Endodermal cell (in vitro differentiated cells): ENCODE measurements at regions not wholly inside any gene's neighbourhood (a gene's known extent, or its start where the extent isn't known, plus 50 kb on each side); places are given as distances from the start of the nearest gene placed in this dataset.

Experiments
- DNase-seq: peaks from one replicate; pipeline ENCODE4 v3.0.0-alpha.2; 2017
- H3K27ac ChIP-seq: 2 replicates; pipeline ENCODE4 v1.5.1; 2013; ENCODE audit warnings: mild to moderate bottlenecking, low read depth, low read length, moderate library complexity
- H3K27me3 ChIP-seq: 2 replicates; pipeline ENCODE4 v1.6.1; 2013; ENCODE audit warnings: mild to moderate bottlenecking, low read length, moderate library complexity; ENCODE audit not compliant: insufficient read depth, control insufficient read depth, poor library complexity, severe bottlenecking
- H3K36me3 ChIP-seq: 2 replicates; pipeline ENCODE4 v1.7.0; 2013; ENCODE audit warnings: mild to moderate bottlenecking, low read length, moderate library complexity; ENCODE audit not compliant: control insufficient read depth, insufficient read depth
- H3K4me1 ChIP-seq: one replicate; pipeline ENCODE4 v1.7.0; 2013; ENCODE audit warnings: low read length; ENCODE audit not compliant: control insufficient read depth, insufficient read depth
- H3K4me3 ChIP-seq: 2 replicates; pipeline ENCODE4 v1.5.1; 2013; ENCODE audit warnings: mild to moderate bottlenecking, low read length, moderate library complexity
- H3K9ac ChIP-seq: 2 replicates; pipeline ENCODE4 v1.6.1; 2013; ENCODE audit warnings: mild to moderate bottlenecking, low read length, moderate library complexity; ENCODE audit not compliant: poor library complexity, severe bottlenecking; ENCODE audit errors: extremely low read depth
- H3K9me3 ChIP-seq: 2 replicates; pipeline ENCODE4 v1.6.1; 2013; ENCODE audit warnings: mild to moderate bottlenecking, low read length, moderate library complexity; ENCODE audit not compliant: control insufficient read depth
- H3K27ac Mint-ChIP-seq: 2 replicates; pipeline ENCODE4 v1.8.0; 2020; ENCODE audit warnings: mixed read lengths
- H3K27me3 Mint-ChIP-seq: 2 replicates; pipeline ENCODE4 v1.8.0; 2021; ENCODE audit warnings: mild to moderate bottlenecking, mixed read lengths; ENCODE audit not compliant: insufficient read depth
- H3K36me3 Mint-ChIP-seq: 2 replicates; pipeline ENCODE4 v1.8.0; 2020; ENCODE audit warnings: low read depth, mixed read lengths
- H3K4me1 Mint-ChIP-seq: 2 replicates; pipeline ENCODE4 v1.8.0; 2020; ENCODE audit warnings: mixed read lengths
- H3K4me3 Mint-ChIP-seq: 2 replicates; pipeline ENCODE4 v1.8.0; 2020; ENCODE audit warnings: mild to moderate bottlenecking, moderate library complexity, mixed read lengths
- H3K9me3 Mint-ChIP-seq: 2 replicates; pipeline ENCODE4 v1.8.0; 2020; ENCODE audit warnings: mild to moderate bottlenecking, mixed read lengths
- CTCF ChIP-seq: fragments of 200-600 bp; sonication (generic); conservative IDR thresholded peaks from 2 replicates; pipeline ENCODE4 v1.5.0; 2021; ENCODE audit warnings: antibody characterized with exemption, mild to moderate bottlenecking
- WGBS, 2 experiments: methylation state at CpG; one replicate each; pipeline versions ENCODE4 v1.1.5 to v1.1.7; 2013; ENCODE audit warnings: missing lambda C conversion rate in 2 of 2, mixed read lengths in 1 of 2; ENCODE audit not compliant: insufficient coverage in 1 of 2, insufficient read length in 1 of 2; 5-methylcytosine and 5-hydroxymethylcytosine counted together

- Mint-ChIP-seq H3K27me3 (no peaks in the 10 kb centered on the region), H3K27ac (no peak overlapping the region), H3K4me1 (peaks cover 28% of the 10 kb centered on the region), H3K36me3 (no peaks in the 10 kb centered on the region), H3K4me3 (no peak overlapping the region), H3K9me3 (peaks cover 11% of the 10 kb centered on the region)
- Histone ChIP-seq H3K4me3 (no peak overlapping the region), H3K9ac (no peak overlapping the region), H3K9me3 (no peaks in the 10 kb centered on the region), H3K36me3 (no peaks in the 10 kb centered on the region), H3K27me3 (no peaks in the 10 kb centered on the region), H3K4me1 (peaks cover 8% of the 10 kb centered on the region), H3K27ac (no peak overlapping the region)
- WGBS, 2 experiments: 86 to 88% methylated on average over 1 of the region's 1 CpG
- no peak for DNase-seq
- TF ChIP-seq CTCF: no peak
Measured at GRCh38 chr4:68736813-68737212, 66.4 kb upstream of the UGT2B15 start.

- Mint-ChIP-seq H3K27ac (no peak overlapping the region), H3K27me3 (no peaks in the 10 kb centered on the region), H3K9me3 (peaks cover 13% of the 10 kb centered on the region), H3K4me3 (no peak overlapping the region), H3K4me1 (peaks cover 23% of the 10 kb centered on the region), H3K36me3 (no peaks in the 10 kb centered on the region)
- H3K9ac ChIP-seq: no peak overlapping the region
- DNase-seq: no peak
- H3K9me3 ChIP-seq: no peaks in the 10 kb centered on the region
- no peaks in the 10 kb centered on the region for H3K27me3 ChIP-seq
- 92 to 100% methylated on average over 1 to 2 of the region's 2 CpGs for WGBS, 2 experiments
- no peak for TF ChIP-seq CTCF
- H3K4me1 ChIP-seq: peaks cover 8% of the 10 kb centered on the region
- H3K36me3 ChIP-seq: no peaks in the 10 kb centered on the region
- no peak overlapping the region for H3K4me3 ChIP-seq
- H3K27ac ChIP-seq: no peak overlapping the region
Measured at GRCh38 chr4:68738036-68738435, 67.6 kb upstream of the UGT2B15 start.

- Histone ChIP-seq H3K4me3 (no peak overlapping the region), H3K36me3 (no peaks in the 10 kb centered on the region), H3K27me3 (no peaks in the 10 kb centered on the region), H3K9me3 (no peaks in the 10 kb centered on the region), H3K4me1 (no peaks in the 10 kb centered on the region), H3K9ac (no peak overlapping the region), H3K27ac (no peak overlapping the region)
- no peaks in the 10 kb centered on the region for H3K4me1 Mint-ChIP-seq
- DNase-seq: no peak
- TF ChIP-seq CTCF: no peak
- H3K9me3 Mint-ChIP-seq: peaks cover 13% of the 10 kb centered on the region
- H3K27me3 Mint-ChIP-seq: no peaks in the 10 kb centered on the region
- 92% methylated on average over 2 of the region's 2 CpGs; no CpG with 5 or more reads in 1 of the 2 experiments for WGBS, 2 experiments
- H3K4me3 Mint-ChIP-seq: no peak overlapping the region
- no peak overlapping the region for H3K27ac Mint-ChIP-seq
- no peaks in the 10 kb centered on the region for H3K36me3 Mint-ChIP-seq
Measured at GRCh38 chr4:68744368-68744767, 71.4 kb upstream of the UGT2B10 start.
